ENCODE measurements at regions not wholly inside any gene's neighbourhood (a gene's known extent, or its start where the extent isn't known, plus 50 kb on each side); places are given as distances from the start of the nearest gene placed in this dataset.

DNA sequence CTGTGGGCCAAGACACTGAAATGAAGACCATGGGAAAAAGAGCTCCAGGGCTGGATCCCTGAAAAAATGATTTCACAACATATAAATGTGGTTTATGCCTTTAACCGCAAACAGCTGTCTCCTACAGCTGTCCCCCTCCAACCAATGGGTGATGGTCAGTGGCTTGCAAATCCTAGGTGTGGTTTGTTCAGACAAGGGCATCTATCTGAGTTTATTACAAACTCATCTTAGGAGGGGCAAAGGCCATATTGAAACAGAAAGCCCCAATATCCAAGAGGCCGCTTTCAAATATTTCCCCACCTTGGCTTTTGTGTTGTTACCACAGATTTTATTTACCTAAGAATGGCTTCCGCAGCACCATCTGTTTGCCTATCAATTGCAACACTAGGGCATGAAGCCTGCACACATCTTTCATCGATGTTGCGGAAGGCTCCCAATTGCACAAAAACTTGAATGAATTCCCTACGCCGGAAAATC, 503.6 kb upstream of the AMELY start:
- TF ChIP-seq, protein P1, sequence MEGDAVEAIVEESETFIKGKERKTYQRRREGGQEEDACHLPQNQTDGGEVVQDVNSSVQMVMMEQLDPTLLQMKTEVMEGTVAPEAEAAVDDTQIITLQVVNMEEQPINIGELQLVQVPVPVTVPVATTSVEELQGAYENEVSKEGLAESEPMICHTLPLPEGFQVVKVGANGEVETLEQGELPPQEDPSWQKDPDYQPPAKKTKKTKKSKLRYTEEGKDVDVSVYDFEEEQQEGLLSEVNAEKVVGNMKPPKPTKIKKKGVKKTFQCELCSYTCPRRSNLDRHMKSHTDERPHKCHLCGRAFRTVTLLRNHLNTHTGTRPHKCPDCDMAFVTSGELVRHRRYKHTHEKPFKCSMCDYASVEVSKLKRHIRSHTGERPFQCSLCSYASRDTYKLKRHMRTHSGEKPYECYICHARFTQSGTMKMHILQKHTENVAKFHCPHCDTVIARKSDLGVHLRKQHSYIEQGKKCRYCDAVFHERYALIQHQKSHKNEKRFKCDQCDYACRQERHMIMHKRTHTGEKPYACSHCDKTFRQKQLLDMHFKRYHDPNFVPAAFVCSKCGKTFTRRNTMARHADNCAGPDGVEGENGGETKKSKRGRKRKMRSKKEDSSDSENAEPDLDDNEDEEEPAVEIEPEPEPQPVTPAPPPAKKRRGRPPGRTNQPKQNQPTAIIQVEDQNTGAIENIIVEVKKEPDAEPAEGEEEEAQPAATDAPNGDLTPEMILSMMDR (IDR thresholded peaks at IDR 0.05; ENCODE audit: control extremely low read depth in 1 of 3, insufficient read depth in 1 of 3, low read depth in 1 of 3, low read length in 3 of 3), result no peak
- TF ChIP-seq SAP30 (IDR thresholded peaks at IDR 0.05; ENCODE audit: insufficient read depth, insufficient replicate concordance, low read length), result no peak
- TF ChIP-seq POLR2AphosphoS5 (IDR thresholded peaks at IDR 0.05; ENCODE audit: low read depth, low read length), result no peak
- no peak for TF ChIP-seq RAD21 (IDR thresholded peaks at IDR 0.05 in 1 of 2, conservative IDR thresholded peaks at IDR 0.05 in 1 of 2; ENCODE audit: low read depth in 2 of 2, low read length in 2 of 2)
- TF ChIP-seq ZNF274 (IDR thresholded peaks at IDR 0.05; ENCODE audit: borderline replicate concordance, extremely low read depth, low read length), result no peak
- TF ChIP-seq MAFK (IDR thresholded peaks at IDR 0.05; ENCODE audit: low read depth, low read length), result no peak
- no peak for TF ChIP-seq SUZ12 (IDR thresholded peaks at IDR 0.05; ENCODE audit: low read length)
- no peak for TF ChIP-seq POLR2A (IDR thresholded peaks at IDR 0.05; ENCODE audit: control extremely low read depth in 1 of 2, low read depth in 2 of 2, low read length in 2 of 2)
- no peak for TF ChIP-seq EP300 (IDR thresholded peaks at IDR 0.05; ENCODE audit: borderline replicate concordance in 1 of 2, low read depth in 2 of 2, low read length in 2 of 2)
- no peak for TF ChIP-seq NANOG (IDR thresholded peaks at IDR 0.05; ENCODE audit: insufficient read depth, low read depth, low read length, poor library complexity, severe bottlenecking)
- no peak for TF ChIP-seq EZH2 (IDR thresholded peaks at IDR 0.05; ENCODE audit: low read depth, low read length, severe bottlenecking)

All from H1 (cell line).